ENCODE measurements at regions not wholly inside any gene's neighbourhood (a gene's known extent, or its start where the extent isn't known, plus 50 kb on each side); places are given as distances from the start of the nearest gene placed in this dataset.
"Not testable (repeated sequence)": the region's sequence is repeated elsewhere in the genome, so short reads cannot be mapped to it uniquely, and the experiment has no call there.

GRCh38 chr4:164350716-164351115 is 403.2 kb upstream of the SMIM31 start:
- not testable (repeated sequence) for FAIRE-seq

GRCh38 chr4:164357957-164358356 is 396.0 kb upstream of the SMIM31 start:
- no peak for FAIRE-seq

- no peak for FAIRE-seq
Observed at GRCh38 chr4:164358400-164358799, 395.5 kb upstream of the SMIM31 start.

GRCh38 chr4:164359881-164360280 is 394.1 kb upstream of the SMIM31 start:
- no peak for FAIRE-seq

GRCh38 chr4:164368894-164369293 is 385.0 kb upstream of the SMIM31 start:
- FAIRE-seq = no peak

- FAIRE-seq = no peak
Observed at GRCh38 chr4:164373021-164373420, 380.9 kb upstream of the SMIM31 start.

- FAIRE-seq = no peak
Observed at GRCh38 chr4:164377277-164377676, 376.7 kb upstream of the SMIM31 start.

GRCh38 chr4:164378361-164378760 is 375.6 kb upstream of the SMIM31 start:
- FAIRE-seq = no peak

- no peak for FAIRE-seq
Observed at GRCh38 chr4:164379694-164380093, 374.2 kb upstream of the SMIM31 start.

- no peak for FAIRE-seq
Observed at GRCh38 chr4:164381859-164382258, 372.1 kb upstream of the SMIM31 start.

- FAIRE-seq = no peak
Observed at GRCh38 chr4:164383058-164383357, 370.9 kb upstream of the SMIM31 start.

GRCh38 chr4:164383358-164384220 is 370.3 kb upstream of the SMIM31 start:
- no peak for FAIRE-seq

- no peak for FAIRE-seq
Observed at GRCh38 chr4:164384416-164384815, 369.5 kb upstream of the SMIM31 start.

GRCh38 chr4:164396439-164396838 is 357.5 kb upstream of the SMIM31 start:
- FAIRE-seq = no peak

- FAIRE-seq = no peak
Observed at GRCh38 chr4:164402554-164402953, 351.4 kb upstream of the SMIM31 start.

- FAIRE-seq = no peak
Observed at GRCh38 chr4:164405774-164406173, 348.2 kb upstream of the SMIM31 start.

GRCh38 chr4:164408831-164409230 is 345.1 kb upstream of the SMIM31 start:
- no peak for FAIRE-seq

- no peak for FAIRE-seq
Observed at GRCh38 chr4:164410401-164410800, 343.5 kb upstream of the SMIM31 start.

- no peak for FAIRE-seq
Observed at GRCh38 chr4:164412246-164412645, 341.7 kb upstream of the SMIM31 start.

- no peak for FAIRE-seq
Observed at GRCh38 chr4:164413743-164414142, 340.2 kb upstream of the SMIM31 start.

- FAIRE-seq = no peak
Observed at GRCh38 chr4:164423819-164424218, 330.1 kb upstream of the SMIM31 start.

GRCh38 chr4:164424846-164425245 is 329.1 kb upstream of the SMIM31 start:
- no peak for FAIRE-seq

- FAIRE-seq = no peak
Observed at GRCh38 chr4:164428561-164428960, 325.4 kb upstream of the SMIM31 start.

GRCh38 chr4:164438321-164438720 is 315.6 kb upstream of the SMIM31 start:
- no peak for FAIRE-seq

- no peak for FAIRE-seq
Observed at GRCh38 chr4:164439037-164439436, 314.9 kb upstream of the SMIM31 start.
